Activated naive CD4-positive, alpha-beta T cell treated with anti-CD3 and anti-CD28 coated beads, Interleukin-2, amount 50 U/mL, for 72 hours (primary cell): ENCODE measurements at regions not wholly inside any gene's neighbourhood (a gene's known extent, or its start where the extent isn't known, plus 50 kb on each side); places are given as distances from the start of the nearest gene placed in this dataset.
"Not testable (repeated sequence)": the region's sequence is repeated elsewhere in the genome, so short reads cannot be mapped to it uniquely, and the experiment has no call there.

Experiments used
- ATAC-seq, 2 donors: fragments of 150-1000 bp; cut with Tn5 transposase; 2 replicates each; pipeline ENCODE4 v1.10.0; 2021; ENCODE audit warnings: mild to moderate bottlenecking in 2 of 2, moderate library complexity in 2 of 2
- DNase-seq, 2 donors: peaks; one replicate each; pipeline ENCODE4 v3.0.0; 2021 to 2022; ENCODE audit warnings: low spot score in 2 of 2
- H3K27ac Mint-ChIP-seq, 2 donors: one replicate each; pipeline ENCODE4 v1.8.0; 2022; ENCODE audit warnings: mild to moderate bottlenecking in 2 of 2, mixed read lengths in 2 of 2
- H3K36me3 Mint-ChIP-seq, 2 donors: one replicate each; pipeline ENCODE4 v1.8.0; 2022; ENCODE audit warnings: mixed read lengths in 2 of 2
- H3K9me3 Mint-ChIP-seq, 2 donors: one replicate each; pipeline ENCODE4 v1.8.0; 2022; ENCODE audit warnings: mixed read lengths in 2 of 2

GRCh38 chr16:35203636-35204035 lies 1744.2 kb downstream of the TP53TG3F start:
- no peak overlapping the region for H3K27ac Mint-ChIP-seq
- H3K36me3 Mint-ChIP-seq, result peaks cover 0 to 39% of the 10 kb centered on the region in 2 donors
- peaks cover 31% of the 10 kb centered on the region in 2 donors for H3K9me3 Mint-ChIP-seq
- DNase-seq (no peak), ATAC-seq (no peak)

- Mint-ChIP-seq H3K36me3 (peaks cover 0 to 29% of the 10 kb centered on the region in 2 donors), H3K27ac (no peak overlapping the region), H3K9me3 (peaks cover 20 to 27% of the 10 kb centered on the region in 2 donors)
- DNase-seq (no peak), ATAC-seq (no peak)
Observed at GRCh38 chr16:35207059-35207999, 1747.9 kb downstream of the TP53TG3F start.

- Mint-ChIP-seq H3K36me3 (peaks cover 0 to 29% of the 10 kb centered on the region in 2 donors), H3K9me3 (peaks cover 20 to 27% of the 10 kb centered on the region in 2 donors), H3K27ac (no peak overlapping the region)
- DNase-seq (no peak), ATAC-seq (no peak)
Observed at GRCh38 chr16:35208001-35208935, 1748.9 kb downstream of the TP53TG3F start.

- DNase-seq, result no peak
- H3K36me3 Mint-ChIP-seq, result peaks cover 5 to 22% of the 10 kb centered on the region in 2 donors
- H3K9me3 Mint-ChIP-seq, result peaks cover 18 to 24% of the 10 kb centered on the region in 2 donors
- H3K27ac Mint-ChIP-seq, result no peak overlapping the region
- no peak for ATAC-seq
Observed at GRCh38 chr16:35210681-35211433, 1751.4 kb downstream of the TP53TG3F start.

GRCh38 chr16:35214840-35215239 lies 1755.4 kb downstream of the TP53TG3F start:
- Mint-ChIP-seq H3K36me3 (peaks cover 5 to 11% of the 10 kb centered on the region in 2 donors), H3K27ac (no peak overlapping the region), H3K9me3 (peaks cover 22 to 32% of the 10 kb centered on the region in 2 donors)
- ATAC-seq (no peak), DNase-seq (no peak)

- DNase-seq (no peak), ATAC-seq (no peak)
- peaks cover 17 to 30% of the 10 kb centered on the region in 2 donors for H3K9me3 Mint-ChIP-seq
- H3K27ac Mint-ChIP-seq, result no peak overlapping the region
- peaks cover 5 to 11% of the 10 kb centered on the region in 2 donors for H3K36me3 Mint-ChIP-seq
Observed at GRCh38 chr16:35215287-35215686, 1755.9 kb downstream of the TP53TG3F start.

- H3K9me3 Mint-ChIP-seq, result peaks cover 13 to 29% of the 10 kb centered on the region in 2 donors
- DNase-seq, H3K27ac Mint-ChIP-seq, H3K36me3 Mint-ChIP-seq, ATAC-seq: not testable (repeated sequence)
Observed at GRCh38 chr16:35216261-35216660, 1756.8 kb downstream of the TP53TG3F start.

GRCh38 chr16:35221482-35222185 lies 1762.2 kb downstream of the TP53TG3F start:
- peaks cover 10 to 31% of the 10 kb centered on the region in 2 donors for H3K9me3 Mint-ChIP-seq
- no peak overlapping the region for H3K27ac Mint-ChIP-seq
- no peak for ATAC-seq
- H3K36me3 Mint-ChIP-seq, result peaks cover 5 to 6% of the 10 kb centered on the region in 2 donors
- no peak for DNase-seq

- DNase-seq, result no peak
- H3K27ac Mint-ChIP-seq, result peak overlapping the region in 1 of 2 donors; percentile 57
- peaks cover 10 to 28% of the 10 kb centered on the region in 2 donors for H3K9me3 Mint-ChIP-seq
- ATAC-seq, result no peak
- peaks cover 5 to 8% of the 10 kb centered on the region in 2 donors for H3K36me3 Mint-ChIP-seq
Observed at GRCh38 chr16:35234679-35235078, 1775.3 kb downstream of the TP53TG3F start.

GRCh38 chr16:35239561-35239960 lies 1780.1 kb downstream of the TP53TG3F start:
- ATAC-seq (no peak), DNase-seq (no peak)
- no peak overlapping the region for H3K27ac Mint-ChIP-seq
- H3K36me3 Mint-ChIP-seq, result peaks cover 7 to 10% of the 10 kb centered on the region in 2 donors
- peaks cover 14 to 35% of the 10 kb centered on the region in 2 donors for H3K9me3 Mint-ChIP-seq

GRCh38 chr16:35249051-35249450 lies 1789.6 kb downstream of the TP53TG3F start:
- H3K27ac Mint-ChIP-seq, result no peak overlapping the region
- H3K9me3 Mint-ChIP-seq, result peaks cover 19 to 33% of the 10 kb centered on the region in 2 donors
- H3K36me3 Mint-ChIP-seq, result peaks cover 0 to 19% of the 10 kb centered on the region in 2 donors
- DNase-seq (no peak), ATAC-seq (no peak)

- H3K36me3 Mint-ChIP-seq, result peaks cover 6 to 11% of the 10 kb centered on the region in 2 donors
- ATAC-seq (no peak), DNase-seq (no peak)
- H3K27ac Mint-ChIP-seq, result no peak overlapping the region
- H3K9me3 Mint-ChIP-seq, result peaks cover 22% of the 10 kb centered on the region in 2 donors
Observed at GRCh38 chr16:35252356-35252936, 1793.0 kb downstream of the TP53TG3F start.

GRCh38 chr16:35255186-35255803 lies 1795.9 kb downstream of the TP53TG3F start:
- Mint-ChIP-seq H3K27ac (no peak overlapping the region), H3K36me3 (peaks cover 6 to 11% of the 10 kb centered on the region in 2 donors), H3K9me3 (peaks cover 22 to 33% of the 10 kb centered on the region in 2 donors)
- ATAC-seq (no peak), DNase-seq (no peak)

- no peak overlapping the region for H3K27ac Mint-ChIP-seq
- H3K36me3 Mint-ChIP-seq, result peaks cover 6 to 11% of the 10 kb centered on the region in 2 donors
- ATAC-seq (no peak), DNase-seq (no peak)
- H3K9me3 Mint-ChIP-seq, result peaks cover 22 to 33% of the 10 kb centered on the region in 2 donors
Observed at GRCh38 chr16:35255816-35256215, 1796.4 kb downstream of the TP53TG3F start.

- no peak for ATAC-seq
- peaks cover 5 to 6% of the 10 kb centered on the region in 2 donors for H3K36me3 Mint-ChIP-seq
- H3K9me3 Mint-ChIP-seq, result peaks cover 21 to 27% of the 10 kb centered on the region in 2 donors
- DNase-seq, result no peak
- H3K27ac Mint-ChIP-seq, result no peak overlapping the region
Observed at GRCh38 chr16:35258381-35258780, 1799.0 kb downstream of the TP53TG3F start.
